Esophagus muscularis mucosa (tissue), 4 donors: ENCODE measurements at regions not wholly inside any gene's neighbourhood (a gene's known extent, or its start where the extent isn't known, plus 50 kb on each side); places are given as distances from the start of the nearest gene placed in this dataset.

Source experiments
- EP300 ChIP-seq: sonication (generic); formaldehyde crosslinking; IDR thresholded peaks from one replicate; pipeline ENCODE4 v1.6.1; 2017; ENCODE audit warnings: antibody characterized with exemption
- POLR2A ChIP-seq: fragments of 450-650 bp; IDR thresholded peaks from one replicate; pipeline ENCODE4 v1.6.1; 2017; ENCODE audit warnings: antibody characterized with exemption, moderate library complexity, mild to moderate bottlenecking, low read depth
- POLR2AphosphoS5 ChIP-seq, 2 donors: sonication (generic); formaldehyde crosslinking; IDR thresholded peaks; one replicate each; pipeline ENCODE4 v1.6.1; 2017; ENCODE audit warnings: antibody characterized with exemption in 2 of 2
- TF ChIP-seq, protein P1 (sequence below), 3 experiments: fragments of 200-600 bp in 2 of 3; fragments of 450-650 bp in 1 of 3; sonication (generic) in 2 of 3; IDR thresholded peaks; one replicate each; pipeline ENCODE4 v1.5.1; 2017 to 2019; ENCODE audit warnings: antibody characterized with exemption in 3 of 3, mild to moderate bottlenecking in 2 of 3, moderate library complexity in 1 of 3

GRCh38 chr10:42928064-42928463 is 145.5 kb downstream of the BMS1 start:
- TF ChIP-seq POLR2A, result no peak
- TF ChIP-seq, protein P1, sequence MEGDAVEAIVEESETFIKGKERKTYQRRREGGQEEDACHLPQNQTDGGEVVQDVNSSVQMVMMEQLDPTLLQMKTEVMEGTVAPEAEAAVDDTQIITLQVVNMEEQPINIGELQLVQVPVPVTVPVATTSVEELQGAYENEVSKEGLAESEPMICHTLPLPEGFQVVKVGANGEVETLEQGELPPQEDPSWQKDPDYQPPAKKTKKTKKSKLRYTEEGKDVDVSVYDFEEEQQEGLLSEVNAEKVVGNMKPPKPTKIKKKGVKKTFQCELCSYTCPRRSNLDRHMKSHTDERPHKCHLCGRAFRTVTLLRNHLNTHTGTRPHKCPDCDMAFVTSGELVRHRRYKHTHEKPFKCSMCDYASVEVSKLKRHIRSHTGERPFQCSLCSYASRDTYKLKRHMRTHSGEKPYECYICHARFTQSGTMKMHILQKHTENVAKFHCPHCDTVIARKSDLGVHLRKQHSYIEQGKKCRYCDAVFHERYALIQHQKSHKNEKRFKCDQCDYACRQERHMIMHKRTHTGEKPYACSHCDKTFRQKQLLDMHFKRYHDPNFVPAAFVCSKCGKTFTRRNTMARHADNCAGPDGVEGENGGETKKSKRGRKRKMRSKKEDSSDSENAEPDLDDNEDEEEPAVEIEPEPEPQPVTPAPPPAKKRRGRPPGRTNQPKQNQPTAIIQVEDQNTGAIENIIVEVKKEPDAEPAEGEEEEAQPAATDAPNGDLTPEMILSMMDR (IDR thresholded peaks at IDR 0.05), result no peak
- TF ChIP-seq EP300, result no peak
- TF ChIP-seq POLR2AphosphoS5 (IDR thresholded peaks at IDR 0.05), result no peak
